GM19043 (cell line): ENCODE measurements at regions not wholly inside any gene's neighbourhood (a gene's known extent, or its start where the extent isn't known, plus 50 kb on each side); places are given as distances from the start of the nearest gene placed in this dataset.
"Not testable (repeated sequence)": the region's sequence is repeated elsewhere in the genome, so short reads cannot be mapped to it uniquely, and the experiment has no call there.

Experiments
- ATAC-seq: cut with Tn5 transposase; IDR thresholded peaks from one replicate; pipeline ENCODE4 v1.9.1; 2021; ENCODE audit warnings: low read depth; ENCODE audit not compliant: unreplicated experiment

- ATAC-seq, result no peak
These were observed 245.9 kb downstream of the CRLF2 start for GRCh38 chrX:966396-967070.

DNA sequence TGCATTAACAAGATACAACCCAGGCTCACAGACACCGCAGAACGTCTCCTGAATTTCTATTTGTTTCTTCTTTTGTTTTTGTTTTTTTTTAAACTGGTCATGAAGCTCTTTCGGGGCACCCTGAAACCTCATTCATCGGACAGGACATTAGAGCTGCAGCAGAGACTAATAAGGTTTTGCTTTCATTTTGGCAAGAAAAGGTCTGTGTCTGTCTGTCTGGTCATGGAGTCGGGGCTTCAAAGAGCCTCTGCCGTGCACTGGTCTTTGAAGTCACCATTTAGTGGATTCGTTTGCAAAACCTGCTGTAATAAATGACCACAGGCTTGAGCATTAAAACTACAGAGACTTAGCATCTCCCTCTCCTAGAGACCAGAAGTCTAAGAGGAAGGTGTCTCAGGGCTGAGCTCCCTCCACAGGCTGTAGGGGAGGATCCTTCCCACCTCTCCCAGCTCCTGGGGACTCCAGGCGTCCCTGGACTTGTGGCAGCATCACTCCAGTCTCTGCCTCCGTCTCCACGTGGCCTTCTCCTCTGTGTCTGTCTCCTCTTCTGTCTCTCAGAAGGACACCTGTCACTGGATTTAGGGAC is 247.5 kb downstream of the CRLF2 start:
- ATAC-seq, result no peak

- no peak for ATAC-seq
These were observed 251.6 kb downstream of the CRLF2 start for GRCh38 chrX:960821-961220.

DNA sequence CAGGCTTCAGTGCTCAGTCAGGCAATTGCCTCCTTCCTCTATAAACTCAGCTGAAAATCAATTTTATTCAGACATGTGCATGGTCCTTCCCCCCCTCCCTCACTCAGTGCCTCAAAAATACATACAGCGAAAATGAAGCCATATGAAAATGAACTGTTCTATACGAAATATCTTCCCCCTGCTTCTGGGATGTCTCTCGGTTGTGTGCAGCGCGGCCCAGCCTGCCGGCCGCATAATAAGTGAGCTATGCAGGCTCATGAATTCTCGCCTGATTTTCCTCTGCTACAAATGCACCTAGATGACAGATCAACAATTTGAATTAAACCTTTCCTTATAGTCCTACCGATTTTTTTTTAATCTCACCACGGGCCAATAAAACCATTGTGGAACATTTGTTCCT is 252.9 kb downstream of the CRLF2 start:
- no peak for ATAC-seq

GRCh38 chrX:955168-955781 is 257.2 kb downstream of the CRLF2 start:
- ATAC-seq, result not testable (repeated sequence)

DNA sequence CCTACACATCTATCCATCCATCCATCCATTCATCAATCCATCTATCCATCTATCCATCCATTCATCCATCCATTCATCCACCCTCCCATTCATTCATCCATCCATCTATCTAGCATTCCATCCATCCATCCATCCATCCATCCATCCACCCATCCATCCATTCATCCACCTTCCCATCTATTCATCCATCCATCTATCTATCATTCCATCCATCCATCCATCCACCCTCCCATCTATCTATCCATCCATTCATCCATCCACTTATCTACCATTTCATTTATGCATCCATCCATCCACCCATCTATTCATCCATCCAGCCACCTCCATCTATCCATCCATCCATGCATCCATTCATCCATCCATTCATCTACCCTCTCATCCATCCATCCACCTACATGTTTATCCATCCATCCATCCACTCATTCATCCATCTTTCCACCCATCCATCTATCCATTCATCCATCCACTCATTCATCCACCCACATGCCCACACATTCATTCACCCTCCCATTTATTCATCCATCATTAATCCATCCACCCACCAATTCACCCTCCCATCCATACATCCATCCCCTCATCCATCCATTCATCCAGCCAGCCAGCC is 258.5 kb downstream of the CRLF2 start:
- no peak for ATAC-seq

GRCh38 chrX:952816-953215 is 259.6 kb downstream of the CRLF2 start:
- no peak for ATAC-seq

DNA sequence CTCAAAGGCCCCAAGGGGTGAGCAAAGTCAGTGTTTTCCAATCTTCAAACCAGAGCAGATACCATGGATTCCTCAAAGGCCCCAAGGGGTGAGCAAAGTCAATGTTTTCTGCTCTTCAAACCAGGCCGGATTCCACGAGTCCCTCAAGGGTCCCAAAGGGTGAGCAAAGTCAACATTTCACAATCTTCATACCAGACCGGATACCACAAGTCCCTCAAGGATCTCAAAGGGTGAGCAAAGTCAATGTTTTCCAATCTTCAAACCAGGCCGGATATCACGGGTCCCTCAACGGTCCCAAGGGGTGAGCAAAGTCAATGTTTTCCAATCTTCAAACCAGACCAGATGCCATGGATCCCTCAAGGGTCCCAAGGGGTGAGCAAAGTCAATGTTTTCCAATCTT is 265.2 kb downstream of the CRLF2 start:
- ATAC-seq, result not testable (repeated sequence)

GRCh38 chrX:943035-943434 is 269.4 kb downstream of the CRLF2 start:
- ATAC-seq, result no peak

- no peak for ATAC-seq
These were observed 271.8 kb downstream of the CRLF2 start for GRCh38 chrX:940691-941090.

DNA sequence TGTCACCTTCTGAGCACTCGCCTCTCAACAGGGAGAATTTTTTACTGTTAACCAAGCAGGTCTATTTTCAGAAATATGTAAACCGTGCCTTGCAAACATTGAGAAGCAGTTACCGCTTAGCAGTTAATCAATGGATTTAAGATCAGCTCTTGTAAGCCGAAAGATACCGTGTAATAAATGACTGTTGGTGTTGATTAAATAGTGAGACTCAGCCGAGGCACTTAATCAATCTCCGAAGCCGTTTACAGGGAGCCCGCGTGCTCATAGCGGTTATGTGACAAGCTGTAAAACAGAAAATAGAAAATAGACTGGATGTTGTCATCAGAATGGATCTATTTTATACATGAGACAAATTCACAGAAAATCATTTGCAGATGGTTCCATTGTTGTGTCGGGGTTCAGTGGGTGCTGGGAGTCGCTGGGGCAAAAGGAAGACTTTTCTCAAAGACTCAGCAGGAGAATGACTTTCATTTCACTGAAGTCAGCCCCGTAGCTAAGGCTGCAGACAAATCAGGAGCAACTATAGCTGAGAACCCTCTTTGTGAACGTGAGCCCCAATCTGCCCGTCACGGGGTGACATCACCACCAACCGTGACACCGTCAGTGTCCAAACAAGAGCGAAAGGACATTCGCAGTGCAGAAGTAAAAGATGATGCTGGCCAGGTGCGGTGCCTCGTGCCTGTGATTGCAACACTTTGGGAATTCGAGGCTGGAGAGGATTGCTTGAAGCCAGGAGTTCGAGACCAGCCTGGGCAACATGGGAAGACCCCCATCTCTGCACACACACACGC is 275.3 kb downstream of the CRLF2 start:
- no peak for ATAC-seq

DNA sequence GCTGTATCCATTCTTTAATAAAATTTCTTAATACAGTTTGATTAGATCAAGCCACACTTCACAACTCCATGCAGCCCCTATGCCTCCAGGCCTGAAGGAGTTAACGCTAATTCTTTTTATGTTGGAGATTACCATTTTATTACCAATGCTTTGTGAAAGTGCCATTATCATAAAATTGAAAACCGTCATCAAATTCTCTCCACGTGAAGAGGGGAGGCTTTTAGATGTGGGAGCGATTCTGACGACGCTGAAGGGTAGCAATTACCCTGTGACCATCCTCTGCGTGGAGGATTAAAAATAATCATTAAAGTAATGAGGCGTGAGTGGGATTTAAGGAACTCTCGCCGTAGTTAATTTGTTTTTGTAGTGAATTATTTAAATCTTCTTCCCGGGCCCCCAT is 278.8 kb downstream of the CRLF2 start:
- ATAC-seq, result no peak

DNA sequence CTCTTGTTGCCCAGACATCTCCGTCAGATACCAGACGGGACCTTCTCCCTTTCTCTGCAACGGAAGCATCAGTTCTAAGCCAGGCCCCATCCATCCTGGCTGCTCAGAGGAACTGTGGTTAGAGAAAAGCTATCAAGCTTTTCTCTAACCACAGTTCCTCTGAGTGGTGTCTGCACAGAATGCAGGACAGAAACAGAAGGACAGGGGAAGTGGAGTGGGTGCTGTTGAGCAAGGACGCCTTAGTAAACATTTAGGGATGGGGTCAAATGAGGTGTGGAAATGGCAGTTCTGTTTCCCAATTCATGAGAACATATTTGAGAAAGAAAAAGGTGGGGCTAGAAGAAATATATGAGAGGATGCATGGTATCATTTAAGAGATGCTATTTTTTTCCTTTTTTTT is 283.8 kb downstream of the CRLF2 start:
- ATAC-seq, result no peak

DNA sequence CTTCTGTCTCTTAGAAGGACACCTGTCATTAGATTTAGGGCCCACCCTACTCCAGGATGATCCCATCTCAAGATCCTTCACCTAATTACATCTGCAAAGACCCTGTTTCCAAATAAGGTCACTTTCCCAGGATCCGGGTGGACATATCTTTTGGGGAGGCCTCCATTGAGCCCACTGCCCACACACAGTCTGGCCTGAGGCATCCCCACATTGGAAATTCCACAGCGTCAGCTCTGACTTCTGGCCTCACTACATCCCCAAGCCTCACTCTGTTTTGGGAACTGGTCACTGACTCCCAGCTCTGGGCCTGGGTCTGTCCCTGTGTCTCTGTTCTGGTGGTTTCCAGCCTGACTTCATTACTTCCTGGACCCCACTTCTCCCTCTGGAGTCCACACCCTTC is 285.5 kb downstream of the CRLF2 start:
- ATAC-seq, result no peak

DNA sequence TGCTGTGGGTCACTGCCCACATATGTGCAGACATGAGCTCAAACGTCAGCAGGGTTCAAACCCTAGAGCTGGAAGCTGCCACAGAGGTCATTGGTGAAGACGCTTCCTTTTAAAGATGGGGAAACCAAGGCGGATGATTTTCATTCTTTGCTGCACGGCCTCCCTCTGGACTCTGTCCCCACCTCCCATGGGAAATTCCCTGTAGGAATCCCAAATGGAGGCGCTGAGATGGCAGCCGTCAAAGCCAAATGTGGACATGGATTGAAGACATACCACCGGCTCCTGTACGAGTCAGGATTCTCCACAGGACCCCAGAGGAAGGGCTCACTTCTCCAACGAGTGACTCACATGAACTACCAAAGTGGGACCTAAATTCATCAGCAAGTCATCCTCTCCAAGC is 286.4 kb downstream of the CRLF2 start:
- no peak for ATAC-seq

GRCh38 chrX:925652-926061 is 286.8 kb downstream of the CRLF2 start:
- ATAC-seq, result no peak

DNA sequence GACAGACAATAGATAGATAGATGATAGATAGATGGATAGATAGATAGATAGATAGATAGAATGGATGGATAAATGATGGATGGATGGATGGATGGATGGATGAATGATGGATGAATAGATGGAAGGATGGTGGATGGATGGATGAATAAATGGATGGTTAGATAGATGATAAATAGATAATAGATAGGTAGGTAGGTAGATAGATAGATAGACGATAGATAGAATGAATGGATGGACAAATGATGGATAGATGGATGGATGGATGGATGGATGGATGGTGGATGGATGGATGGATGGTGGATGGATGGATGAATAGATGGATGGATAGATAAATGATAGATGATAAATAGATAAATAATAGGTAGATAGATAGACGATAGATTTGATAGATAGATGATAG is 287.4 kb downstream of the CRLF2 start:
- ATAC-seq, result no peak

DNA sequence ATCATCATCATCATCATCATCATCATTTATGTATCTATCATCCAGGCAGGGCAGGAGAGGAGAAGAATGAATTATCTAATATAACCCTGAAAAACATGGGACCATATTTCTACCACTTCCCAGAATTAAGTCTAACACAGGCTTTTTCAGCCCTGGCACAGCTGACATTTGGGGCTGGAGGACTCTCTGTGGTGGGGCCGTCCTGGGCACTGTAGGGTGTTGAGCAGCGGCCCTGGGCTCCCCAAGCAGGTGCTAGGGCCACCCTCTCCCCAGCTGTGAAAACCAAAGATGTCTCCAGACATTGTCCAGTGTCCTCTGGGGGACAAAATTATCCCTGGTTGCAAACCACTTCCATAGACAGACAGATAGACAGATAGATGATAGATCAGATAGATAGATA is 288.4 kb downstream of the CRLF2 start:
- no peak for ATAC-seq

- no peak for ATAC-seq
These were observed 289.7 kb downstream of the SHOX start for GRCh38 chrX:920234-920799.

DNA sequence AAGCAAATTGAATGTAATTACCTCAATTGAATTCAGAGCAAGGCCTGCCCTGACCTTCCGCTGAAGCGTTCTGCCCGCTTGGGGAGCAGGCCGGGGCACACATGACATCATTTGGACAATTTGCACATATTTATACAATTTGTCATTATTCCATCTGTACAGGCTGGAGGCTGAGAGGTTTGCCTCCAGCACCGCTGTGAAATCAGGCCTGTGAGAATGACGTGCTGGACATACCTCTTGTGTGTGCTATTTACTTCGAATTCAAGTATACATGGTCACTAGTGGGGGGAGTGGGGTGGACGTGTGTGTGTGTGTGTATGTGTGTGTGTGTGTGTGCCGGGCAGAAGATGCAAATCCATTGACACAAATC is 285.6 kb downstream of the SHOX start:
- ATAC-seq, result no peak
